ENCODE measurements at regions not wholly inside any gene's neighbourhood (a gene's known extent, or its start where the extent isn't known, plus 50 kb on each side); places are given as distances from the start of the nearest gene placed in this dataset.

DNA sequence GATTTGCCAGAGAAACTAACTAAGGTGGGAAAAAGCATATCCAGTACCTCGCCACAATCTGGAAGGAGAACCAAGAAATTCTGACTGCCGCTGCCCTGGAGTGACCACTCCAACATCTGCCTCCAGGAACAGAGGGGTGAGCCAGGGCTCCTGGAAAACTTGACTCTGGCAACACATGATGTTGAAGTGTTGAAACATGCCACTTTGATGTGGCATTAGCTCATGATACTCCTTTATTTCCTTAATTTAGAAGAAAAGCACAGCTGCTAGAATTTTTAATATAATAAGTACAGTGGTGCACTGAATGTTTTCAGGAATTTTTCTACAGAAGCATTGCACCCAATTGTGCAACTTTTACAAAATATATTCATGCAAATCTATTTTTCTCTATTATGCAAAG lies 109.9 kb upstream of the BCL6 start:
- TF ChIP-seq, protein P1, sequence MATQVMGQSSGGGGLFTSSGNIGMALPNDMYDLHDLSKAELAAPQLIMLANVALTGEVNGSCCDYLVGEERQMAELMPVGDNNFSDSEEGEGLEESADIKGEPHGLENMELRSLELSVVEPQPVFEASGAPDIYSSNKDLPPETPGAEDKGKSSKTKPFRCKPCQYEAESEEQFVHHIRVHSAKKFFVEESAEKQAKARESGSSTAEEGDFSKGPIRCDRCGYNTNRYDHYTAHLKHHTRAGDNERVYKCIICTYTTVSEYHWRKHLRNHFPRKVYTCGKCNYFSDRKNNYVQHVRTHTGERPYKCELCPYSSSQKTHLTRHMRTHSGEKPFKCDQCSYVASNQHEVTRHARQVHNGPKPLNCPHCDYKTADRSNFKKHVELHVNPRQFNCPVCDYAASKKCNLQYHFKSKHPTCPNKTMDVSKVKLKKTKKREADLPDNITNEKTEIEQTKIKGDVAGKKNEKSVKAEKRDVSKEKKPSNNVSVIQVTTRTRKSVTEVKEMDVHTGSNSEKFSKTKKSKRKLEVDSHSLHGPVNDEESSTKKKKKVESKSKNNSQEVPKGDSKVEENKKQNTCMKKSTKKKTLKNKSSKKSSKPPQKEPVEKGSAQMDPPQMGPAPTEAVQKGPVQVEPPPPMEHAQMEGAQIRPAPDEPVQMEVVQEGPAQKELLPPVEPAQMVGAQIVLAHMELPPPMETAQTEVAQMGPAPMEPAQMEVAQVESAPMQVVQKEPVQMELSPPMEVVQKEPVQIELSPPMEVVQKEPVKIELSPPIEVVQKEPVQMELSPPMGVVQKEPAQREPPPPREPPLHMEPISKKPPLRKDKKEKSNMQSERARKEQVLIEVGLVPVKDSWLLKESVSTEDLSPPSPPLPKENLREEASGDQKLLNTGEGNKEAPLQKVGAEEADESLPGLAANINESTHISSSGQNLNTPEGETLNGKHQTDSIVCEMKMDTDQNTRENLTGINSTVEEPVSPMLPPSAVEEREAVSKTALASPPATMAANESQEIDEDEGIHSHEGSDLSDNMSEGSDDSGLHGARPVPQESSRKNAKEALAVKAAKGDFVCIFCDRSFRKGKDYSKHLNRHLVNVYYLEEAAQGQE (IDR thresholded peaks at IDR 0.05; ENCODE audit: insufficient read depth in 1 of 2, low read depth in 2 of 2, low read length in 2 of 2) = no peak
- TF ChIP-seq FOXP2 (optimal IDR thresholded peaks at IDR 0.05; ENCODE audit: borderline replicate concordance, extremely low read depth, extremely low read length, insufficient read depth) (no peak), POLR2AphosphoS5 (IDR thresholded peaks at IDR 0.05; ENCODE audit: low read depth, low read length) (no peak)

DNA sequence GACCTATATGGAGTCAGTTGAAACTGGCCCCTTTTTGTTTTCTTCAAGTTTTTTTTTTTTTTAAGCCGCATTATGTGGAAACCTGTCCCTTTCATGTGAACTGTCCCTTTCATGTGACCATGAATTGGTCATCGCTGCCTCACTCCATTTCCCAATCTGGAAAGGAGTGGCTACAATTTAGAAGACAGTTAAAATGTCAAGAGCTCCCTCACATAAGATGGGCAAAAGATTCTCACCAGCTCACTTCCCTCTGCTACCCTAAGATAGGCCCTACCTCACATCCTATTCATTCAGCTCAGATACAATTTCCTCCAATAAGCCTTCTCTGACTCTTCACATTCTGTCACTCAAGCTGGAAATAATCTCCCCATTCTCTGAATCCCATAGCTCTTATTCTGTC lies 111.3 kb upstream of the BCL6 start:
- TF ChIP-seq SIN3A (IDR thresholded peaks at IDR 0.05; ENCODE audit: borderline replicate concordance, insufficient read depth, low read length) (no peak), TAF1 (IDR thresholded peaks at IDR 0.05; ENCODE audit: borderline replicate concordance, insufficient read depth, low read length) (no peak), FOXP2 (optimal IDR thresholded peaks at IDR 0.05; ENCODE audit: borderline replicate concordance, extremely low read depth, extremely low read length, insufficient read depth) (no peak), POLR2AphosphoS5 (IDR thresholded peaks at IDR 0.05; ENCODE audit: low read depth, low read length) (no peak)
- TF ChIP-seq, protein P1 (IDR thresholded peaks at IDR 0.05; ENCODE audit: insufficient read depth in 1 of 2, low read depth in 2 of 2, low read length in 2 of 2) = no peak

DNA sequence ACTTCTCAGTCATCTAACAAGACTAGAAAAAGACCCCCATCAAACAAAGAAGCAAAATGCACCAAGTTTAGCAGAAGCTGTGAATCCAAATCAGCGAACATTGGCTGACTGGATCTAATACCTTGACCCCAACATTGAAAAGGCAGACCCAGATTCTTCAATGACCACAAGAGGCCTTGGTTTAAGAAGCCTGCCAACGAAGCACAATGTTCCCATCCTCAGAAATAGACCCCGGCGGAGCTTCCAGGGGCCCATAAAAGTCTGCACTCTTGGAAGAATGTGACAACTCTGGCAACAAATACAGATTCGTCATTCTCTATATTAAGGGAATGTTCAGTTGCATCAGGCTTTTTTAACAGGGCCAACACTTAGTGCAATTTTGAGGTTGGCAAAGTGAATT lies 112.8 kb upstream of the BCL6 start:
- TF ChIP-seq FOXP2 (optimal IDR thresholded peaks at IDR 0.05; ENCODE audit: borderline replicate concordance, extremely low read depth, extremely low read length, insufficient read depth) = no peak
- TF ChIP-seq, protein P1 (IDR thresholded peaks at IDR 0.05; ENCODE audit: insufficient read depth in 1 of 2, low read depth in 2 of 2, low read length in 2 of 2) = no peak
- no peak for TF ChIP-seq SIN3A (IDR thresholded peaks at IDR 0.05; ENCODE audit: borderline replicate concordance, insufficient read depth, low read length)
- no peak for TF ChIP-seq TAF1 (IDR thresholded peaks at IDR 0.05; ENCODE audit: borderline replicate concordance, insufficient read depth, low read length)
- no peak for TF ChIP-seq POLR2AphosphoS5 (IDR thresholded peaks at IDR 0.05; ENCODE audit: low read depth, low read length)

DNA sequence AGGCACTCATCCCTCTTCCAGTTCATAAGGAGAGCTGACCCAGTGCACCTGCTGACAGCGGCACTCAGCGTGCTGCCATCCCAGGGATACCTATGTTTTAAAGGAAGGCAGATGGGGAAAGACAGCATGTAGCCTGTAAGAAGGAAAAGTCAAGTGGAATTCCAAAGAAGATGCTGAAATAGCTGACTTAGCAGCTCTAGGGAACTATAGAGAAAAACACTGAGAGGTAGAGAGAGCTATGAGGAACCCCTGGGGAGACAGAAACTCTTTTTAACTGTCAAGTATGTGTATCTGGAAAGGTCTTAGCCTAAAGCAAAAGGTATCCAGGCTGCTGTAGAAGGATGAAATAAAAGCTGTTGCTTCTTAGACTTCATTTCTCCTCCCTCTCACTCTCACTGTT lies 113.4 kb upstream of the BCL6 start:
- TF ChIP-seq, protein P1 (IDR thresholded peaks at IDR 0.05; ENCODE audit: insufficient read depth in 1 of 2, low read depth in 2 of 2, low read length in 2 of 2) = no peak
- TF ChIP-seq POLR2AphosphoS5 (IDR thresholded peaks at IDR 0.05; ENCODE audit: low read depth, low read length) (no peak), TAF1 (IDR thresholded peaks at IDR 0.05; ENCODE audit: borderline replicate concordance, insufficient read depth, low read length) (no peak), FOXP2 (optimal IDR thresholded peaks at IDR 0.05; ENCODE audit: borderline replicate concordance, extremely low read depth, extremely low read length, insufficient read depth) (no peak), SIN3A (IDR thresholded peaks at IDR 0.05; ENCODE audit: borderline replicate concordance, insufficient read depth, low read length) (no peak)

Data from PFSK-1 (cell line).